ENCODE measurements at regions not wholly inside any gene's neighbourhood (a gene's known extent, or its start where the extent isn't known, plus 50 kb on each side); places are given as distances from the start of the nearest gene placed in this dataset.
A peak's percentile ranks its signal among the peaks of the same experiment; 100 is the strongest.

- DNase-seq (ENCODE audit: low spot score in 2 of 2), result no peak
- FAIRE-seq, result no peak
Observed at GRCh38 chr6:169165561-169166300, 87.9 kb downstream of the THBS2 start.

- no peak for FAIRE-seq
- no peak for DNase-seq (ENCODE audit: low spot score in 2 of 2)
Observed at GRCh38 chr6:169164986-169165385, 88.7 kb downstream of the THBS2 start.

- no peak for DNase-seq (ENCODE audit: low spot score in 2 of 2)
- no peak for FAIRE-seq
Observed at GRCh38 chr6:169164451-169164850, 89.2 kb downstream of the THBS2 start.

- DNase-seq (ENCODE audit: low spot score in 2 of 2) (no peak), FAIRE-seq (no peak)
Observed at GRCh38 chr6:169163411-169163901, 90.2 kb downstream of the THBS2 start.

- DNase-seq (ENCODE audit: low spot score in 2 of 2), result no peak
- no peak for FAIRE-seq
Observed at GRCh38 chr6:169162752-169163407, 90.8 kb downstream of the THBS2 start.

GRCh38 chr6:169162249-169162648 is 91.4 kb downstream of the THBS2 start:
- no peak for DNase-seq (ENCODE audit: low spot score in 2 of 2)
- FAIRE-seq, result no peak

GRCh38 chr6:169161572-169162167 is 92.0 kb downstream of the THBS2 start:
- DNase-seq (ENCODE audit: low spot score in 2 of 2), result no peak
- no peak for FAIRE-seq

- no peak for FAIRE-seq
- DNase-seq (ENCODE audit: low spot score in 2 of 2), result no peak
Observed at GRCh38 chr6:169160855-169161560, 92.6 kb downstream of the THBS2 start.

GRCh38 chr6:169160091-169160854 is 93.4 kb downstream of the THBS2 start:
- FAIRE-seq (no peak), DNase-seq (ENCODE audit: low spot score in 2 of 2) (no peak)

GRCh38 chr6:169159331-169159730 is 94.3 kb downstream of the THBS2 start:
- no peak for FAIRE-seq
- DNase-seq (ENCODE audit: low spot score in 2 of 2), result no peak

GRCh38 chr6:169158691-169159090 is 95.0 kb downstream of the THBS2 start:
- FAIRE-seq, result no peak

GRCh38 chr6:169158174-169158573 is 95.5 kb downstream of the THBS2 start:
- FAIRE-seq (no peak), DNase-seq (ENCODE audit: low spot score in 2 of 2) (peak in 1 of 2 donors; percentile 35)

More at GRCh38 chr6:169158691-169159090, 95.0 kb downstream of the THBS2 start:
- DNase-seq (ENCODE audit: low spot score in 2 of 2), result no peak

GRCh38 chr6:169157197-169158148 is 96.2 kb downstream of the THBS2 start:
- FAIRE-seq (no peak), DNase-seq (ENCODE audit: low spot score in 2 of 2) (peak in 1 of 2 donors; percentile 11)

- DNase-seq (ENCODE audit: low spot score in 2 of 2), result no peak
- FAIRE-seq, result no peak
Observed at GRCh38 chr6:169156793-169157147, 96.9 kb downstream of the THBS2 start.

- no peak for DNase-seq (ENCODE audit: low spot score in 2 of 2)
- FAIRE-seq, result no peak
Observed at GRCh38 chr6:169156108-169156792, 97.4 kb downstream of the THBS2 start.

- FAIRE-seq, result no peak
- no peak for DNase-seq (ENCODE audit: low spot score in 2 of 2)
Observed at GRCh38 chr6:169155481-169155880, 98.2 kb downstream of the THBS2 start.

- FAIRE-seq (no peak), DNase-seq (ENCODE audit: low spot score in 2 of 2) (no peak)
Observed at GRCh38 chr6:169153401-169153800, 100.2 kb downstream of the THBS2 start.

GRCh38 chr6:169146521-169146920 is 107.1 kb downstream of the THBS2 start:
- FAIRE-seq (no peak), DNase-seq (ENCODE audit: low spot score in 2 of 2) (no peak)

Data from frontal cortex (tissue), 3 donors.